ENCODE measurements at regions not wholly inside any gene's neighbourhood (a gene's known extent, or its start where the extent isn't known, plus 50 kb on each side); places are given as distances from the start of the nearest gene placed in this dataset.

DNA sequence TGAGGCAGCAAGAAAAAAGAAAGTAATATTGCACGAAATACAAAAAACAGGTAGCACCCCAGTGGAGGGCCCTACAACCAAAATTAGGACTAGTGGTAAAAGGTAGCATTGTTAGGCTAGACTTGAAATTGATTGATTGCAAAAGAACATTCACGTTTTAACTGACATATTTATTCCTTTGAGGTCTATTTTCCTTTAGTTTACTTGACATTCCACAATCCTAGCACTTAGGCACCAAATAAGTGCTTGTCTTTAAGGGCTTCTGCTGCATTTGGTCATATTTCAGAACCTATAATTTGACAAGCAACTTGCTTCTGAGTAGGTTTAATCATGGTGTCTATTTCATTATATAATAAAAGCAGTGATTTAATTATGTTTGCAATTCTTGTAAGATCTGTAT lies 642.7 kb upstream of the AGTR1 start:
- Histone ChIP-seq H3K27ac (no peak overlapping the region), H3K4me1 (no peaks in the 10 kb centered on the region), H3K27me3 (no peaks in the 10 kb centered on the region), H3K4me2 (no peak overlapping the region), H3K9me3 (no peaks in the 10 kb centered on the region), H3K36me3 (no peaks in the 10 kb centered on the region), H3K9ac (no peak overlapping the region), H4K20me1 (no peaks in the 10 kb centered on the region), H3K4me3 (no peak overlapping the region)
- TF ChIP-seq Cebpa-rat (IDR thresholded peaks at IDR 0.05), result no peak

DNA sequence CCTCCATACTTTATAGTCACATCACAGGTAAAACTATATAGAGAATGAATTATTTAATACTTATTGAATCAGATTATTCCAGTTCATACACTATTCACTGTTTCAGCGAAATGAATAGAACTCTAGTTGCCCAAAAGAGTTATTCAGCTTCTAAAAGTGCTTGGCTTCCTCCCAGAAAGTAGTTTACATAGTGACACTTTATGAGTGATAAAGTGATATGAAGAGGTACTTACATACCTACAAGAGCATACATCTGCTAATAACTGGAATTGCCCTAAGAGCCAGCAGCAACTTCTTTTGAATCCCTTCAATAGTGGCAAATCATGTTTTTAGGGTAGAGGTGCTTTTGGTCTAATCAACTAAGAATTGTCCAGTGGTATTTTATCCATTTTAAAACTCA lies 635.1 kb upstream of the AGTR1 start:
- Histone ChIP-seq H3K36me3 (no peaks in the 10 kb centered on the region), H3K27me3 (no peaks in the 10 kb centered on the region), H3K4me1 (no peaks in the 10 kb centered on the region), H3K4me3 (no peak overlapping the region), H3K27ac (no peak overlapping the region), H4K20me1 (no peaks in the 10 kb centered on the region), H3K9ac (no peak overlapping the region), H3K4me2 (no peak overlapping the region), H3K9me3 (no peaks in the 10 kb centered on the region)
- TF ChIP-seq Cebpa-rat (IDR thresholded peaks at IDR 0.05), result no peak

DNA sequence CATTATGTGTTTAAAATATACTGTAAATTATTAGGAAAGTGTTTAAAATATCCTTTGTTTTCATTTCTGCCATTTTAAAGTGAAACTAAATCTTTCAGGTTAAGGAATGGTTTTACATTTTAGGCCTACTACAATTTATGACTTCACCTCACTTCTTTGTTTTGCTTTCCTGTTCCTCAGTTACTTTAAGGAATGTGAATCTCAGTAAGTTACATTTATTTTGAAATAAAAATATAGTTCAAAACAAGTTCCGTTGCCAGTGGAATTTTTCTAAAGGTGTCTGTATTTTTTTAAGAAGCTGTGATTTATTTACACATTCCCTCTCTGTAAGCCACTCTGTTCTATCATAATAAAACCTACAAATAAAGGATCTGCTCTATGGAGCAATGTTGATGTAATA lies 630.9 kb upstream of the AGTR1 start:
- H3K4me1 ChIP-seq, result no peaks in the 10 kb centered on the region
- no peak overlapping the region for H3K27ac ChIP-seq
- no peak overlapping the region for H3K4me2 ChIP-seq
- no peaks in the 10 kb centered on the region for H3K36me3 ChIP-seq
- H3K9ac ChIP-seq, result no peak overlapping the region
- H4K20me1 ChIP-seq, result no peaks in the 10 kb centered on the region
- H3K9me3 ChIP-seq, result no peaks in the 10 kb centered on the region
- no peak for TF ChIP-seq Cebpa-rat (IDR thresholded peaks at IDR 0.05)
- H3K4me3 ChIP-seq, result no peak overlapping the region
- no peaks in the 10 kb centered on the region for H3K27me3 ChIP-seq

DNA sequence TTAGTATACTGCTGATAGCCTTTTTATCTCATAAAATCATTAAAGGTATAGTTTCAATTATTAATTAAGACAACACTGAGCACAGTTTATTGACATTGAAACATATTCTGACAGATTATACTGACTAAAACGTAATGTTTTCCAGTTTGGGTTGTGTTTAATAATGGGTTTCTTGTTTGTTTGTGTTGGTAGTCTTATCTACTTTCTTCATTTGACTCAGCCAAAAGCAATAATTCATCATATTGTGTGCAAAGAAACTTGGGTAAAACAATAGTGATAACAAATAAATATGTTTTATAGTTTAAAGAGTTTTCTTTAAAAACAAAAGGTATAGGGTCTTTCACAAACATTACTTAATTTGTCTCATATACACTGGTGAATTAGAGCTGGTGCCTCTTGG lies 629.2 kb upstream of the AGTR1 start:
- H3K4me2 ChIP-seq, result no peak overlapping the region
- H4K20me1 ChIP-seq, result no peaks in the 10 kb centered on the region
- no peaks in the 10 kb centered on the region for H3K4me1 ChIP-seq
- no peaks in the 10 kb centered on the region for H3K36me3 ChIP-seq
- no peak overlapping the region for H3K4me3 ChIP-seq
- no peak overlapping the region for H3K9ac ChIP-seq
- H3K9me3 ChIP-seq, result no peaks in the 10 kb centered on the region
- no peak overlapping the region for H3K27ac ChIP-seq
- H3K27me3 ChIP-seq, result no peaks in the 10 kb centered on the region
- no peak for TF ChIP-seq Cebpa-rat (IDR thresholded peaks at IDR 0.05)

DNA sequence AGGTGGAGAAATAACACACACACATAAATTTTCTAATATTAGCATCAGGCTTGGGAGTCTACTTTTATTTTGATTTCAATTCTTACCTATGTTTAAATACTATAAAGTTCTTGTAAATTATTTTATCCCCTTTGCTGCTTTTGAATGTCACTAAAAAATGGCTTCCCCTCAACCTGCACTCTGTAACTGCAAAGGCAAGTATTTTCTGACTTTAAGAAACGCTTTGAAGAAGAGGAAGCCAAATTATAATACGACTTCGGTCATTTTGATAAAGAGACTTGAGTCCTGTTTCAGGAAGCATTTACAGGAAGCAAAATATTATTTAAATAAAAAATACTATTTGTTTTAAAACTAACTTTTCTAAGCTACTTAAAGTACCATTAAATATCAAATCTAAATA lies 627.7 kb upstream of the AGTR1 start:
- Histone ChIP-seq H3K9ac (no peak overlapping the region), H3K9me3 (no peaks in the 10 kb centered on the region), H3K4me2 (no peak overlapping the region), H3K4me3 (no peak overlapping the region), H3K4me1 (peaks cover 1% of the 10 kb centered on the region; the same call in 1 of the 2 replicates), H3K27me3 (no peaks in the 10 kb centered on the region), H3K27ac (no peak overlapping the region), H4K20me1 (no peaks in the 10 kb centered on the region), H3K36me3 (no peaks in the 10 kb centered on the region)
- no peak for TF ChIP-seq Cebpa-rat (IDR thresholded peaks at IDR 0.05)

- TF ChIP-seq Cebpa-rat (IDR thresholded peaks at IDR 0.05), result no peak
- Histone ChIP-seq H4K20me1 (no peaks in the 10 kb centered on the region), H3K27ac (no peak overlapping the region), H3K4me3 (no peak overlapping the region), H3K4me2 (no peak overlapping the region), H3K27me3 (no peaks in the 10 kb centered on the region), H3K9me3 (no peaks in the 10 kb centered on the region), H3K4me1 (peaks cover 7% of the 10 kb centered on the region; the same call in 1 of the 2 replicates), H3K9ac (no peak overlapping the region), H3K36me3 (no peaks in the 10 kb centered on the region)
These were observed 623.8 kb upstream of the AGTR1 start for GRCh38 chr3:148073721-148074456.

- Histone ChIP-seq H3K4me3 (no peak overlapping the region), H3K36me3 (no peaks in the 10 kb centered on the region), H3K27ac (no peak overlapping the region), H4K20me1 (no peaks in the 10 kb centered on the region), H3K4me2 (no peak overlapping the region), H3K27me3 (no peaks in the 10 kb centered on the region), H3K9ac (no peak overlapping the region), H3K9me3 (no peaks in the 10 kb centered on the region), H3K4me1 (peaks cover 7% of the 10 kb centered on the region; the same call in 1 of the 2 replicates)
- no peak for TF ChIP-seq Cebpa-rat (IDR thresholded peaks at IDR 0.05)
These were observed 622.8 kb upstream of the AGTR1 start for GRCh38 chr3:148074946-148075345.

GRCh38 chr3:148075771-148076716 lies 621.7 kb upstream of the AGTR1 start:
- Histone ChIP-seq H3K4me1 (peaks cover 7% of the 10 kb centered on the region; the same call in 1 of the 2 replicates), H3K9me3 (no peaks in the 10 kb centered on the region), H3K27ac (no peak overlapping the region), H4K20me1 (no peaks in the 10 kb centered on the region), H3K27me3 (no peaks in the 10 kb centered on the region), H3K9ac (no peak overlapping the region), H3K4me3 (no peak overlapping the region), H3K36me3 (no peaks in the 10 kb centered on the region), H3K4me2 (no peak overlapping the region)
- no peak for TF ChIP-seq Cebpa-rat (IDR thresholded peaks at IDR 0.05)

DNA sequence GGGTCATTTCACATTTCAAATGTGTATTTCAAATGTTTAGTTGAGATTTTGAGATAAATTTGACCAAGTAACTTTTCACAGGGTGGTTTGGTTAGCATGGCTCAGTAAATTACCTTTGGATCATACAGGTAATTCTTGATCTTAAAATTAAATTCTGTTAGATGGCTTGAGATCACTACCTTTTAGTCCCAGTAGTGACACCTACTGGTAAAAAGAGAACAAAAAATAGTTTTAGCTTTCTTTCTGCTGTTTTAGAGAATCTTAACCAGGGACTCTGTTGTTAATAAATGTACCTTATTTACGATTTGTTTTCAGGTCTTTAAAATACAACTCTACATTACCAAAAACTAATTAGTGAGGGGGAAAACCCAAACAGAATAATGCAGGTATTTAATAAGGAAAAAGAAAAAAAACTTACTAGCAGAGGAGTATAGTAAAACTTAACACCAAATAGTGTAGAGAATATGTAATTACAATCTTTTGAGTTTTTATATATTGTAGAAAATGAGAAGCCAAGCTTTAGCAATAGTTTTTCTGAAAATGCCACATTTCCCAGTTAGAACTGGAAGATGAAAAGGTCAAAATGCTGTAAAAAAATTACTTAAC lies 620.3 kb upstream of the AGTR1 start:
- Histone ChIP-seq H3K9ac (no peak overlapping the region), H3K4me2 (no peak overlapping the region), H3K4me3 (no peak overlapping the region), H3K27ac (no peak overlapping the region), H4K20me1 (no peaks in the 10 kb centered on the region), H3K4me1 (peaks cover 7% of the 10 kb centered on the region; the same call in 1 of the 2 replicates), H3K36me3 (no peaks in the 10 kb centered on the region), H3K27me3 (no peaks in the 10 kb centered on the region), H3K9me3 (no peaks in the 10 kb centered on the region)
- no peak for TF ChIP-seq Cebpa-rat (IDR thresholded peaks at IDR 0.05)

GRCh38 chr3:148077965-148078364 lies 619.7 kb upstream of the AGTR1 start:
- no peak for TF ChIP-seq Cebpa-rat (IDR thresholded peaks at IDR 0.05)
- H3K27ac ChIP-seq, result no peak overlapping the region
- H3K36me3 ChIP-seq, result no peaks in the 10 kb centered on the region
- H3K9ac ChIP-seq, result no peak overlapping the region
- H3K4me3 ChIP-seq, result no peak overlapping the region
- no peaks in the 10 kb centered on the region for H4K20me1 ChIP-seq
- no peaks in the 10 kb centered on the region for H3K27me3 ChIP-seq
- H3K4me1 ChIP-seq, result peaks cover 7% of the 10 kb centered on the region; the same call in 1 of the 2 replicates
- no peak overlapping the region for H3K4me2 ChIP-seq
- no peaks in the 10 kb centered on the region for H3K9me3 ChIP-seq

Measured in BLaER1 (cell line).